ENCODE measurements at regions not wholly inside any gene's neighbourhood (a gene's known extent, or its start where the extent isn't known, plus 50 kb on each side); places are given as distances from the start of the nearest gene placed in this dataset.

GRCh38 chr10:62726638-62727037 lies 77.9 kb upstream of the ADO start:
- H3K4me1 ChIP-seq (ENCODE audit: insufficient read depth, low read length), result no peaks in the 10 kb centered on the region
- H3K56ac ChIP-seq (ENCODE audit: insufficient read length, low read depth, low read length), result no peak overlapping the region
- no peak overlapping the region for H3K4ac ChIP-seq (ENCODE audit: low read depth, low read length)
- H4K20me1 ChIP-seq (ENCODE audit: control insufficient read depth, insufficient read depth, insufficient read length), result no peaks in the 10 kb centered on the region
- no peaks in the 10 kb centered on the region for H3K27me3 ChIP-seq (ENCODE audit: insufficient read depth, low read length)
- no peak overlapping the region for H3K27ac Mint-ChIP-seq
- no peak for DNase-seq
- no peak overlapping the region for H3K4me2 ChIP-seq (ENCODE audit: insufficient read depth, insufficient read length, low read length)
- no peaks in the 10 kb centered on the region for H3K4me1 Mint-ChIP-seq
- H2AFZ ChIP-seq (ENCODE audit: low read length), result no peak overlapping the region
- H3K23ac ChIP-seq (ENCODE audit: insufficient read length, low read depth, low read length), result no peak overlapping the region
- no peak overlapping the region for H2AK5ac ChIP-seq (ENCODE audit: insufficient read length, low read length)
- no peak overlapping the region for H3K4me3 Mint-ChIP-seq
- H3K18ac ChIP-seq (ENCODE audit: insufficient read length, low read depth, low read length), result no peak overlapping the region
- no peak overlapping the region for H3K9ac ChIP-seq (ENCODE audit: extremely low read depth, insufficient read length, low read length)
- no peaks in the 10 kb centered on the region for H3K23me2 ChIP-seq (ENCODE audit: insufficient read length, low read depth, low read length, poor library complexity, severe bottlenecking)
- H3T11ph ChIP-seq (ENCODE audit: low read length), result no peak overlapping the region
- H4K5ac ChIP-seq (ENCODE audit: insufficient read length, low read depth, low read length), result no peak overlapping the region
- no peak for TF ChIP-seq CTCF (conservative IDR thresholded peaks at IDR 0.05)
- H3K14ac ChIP-seq (ENCODE audit: insufficient read depth, low read length), result no peak overlapping the region
- H4K91ac ChIP-seq (ENCODE audit: insufficient read length, low read depth, low read length), result no peak overlapping the region
- H2BK5ac ChIP-seq (ENCODE audit: insufficient read length, low read length), result no peak overlapping the region
- H3K79me2 ChIP-seq (ENCODE audit: insufficient read depth, low read length), result no peaks in the 10 kb centered on the region
- H3K36me3 Mint-ChIP-seq (ENCODE audit: insufficient read depth in 1 of 3, low read depth in 3 of 3), result no peaks in the 10 kb centered on the region
- no peak overlapping the region for H4K8ac ChIP-seq (replicated peaks; ENCODE audit: insufficient read length, low read depth, low read length)
- no peaks in the 10 kb centered on the region; the same call in 1 of the 2 replicates for H3K27me3 Mint-ChIP-seq (ENCODE audit: low read depth)
- WGBS (ENCODE audit: extremely low coverage, insufficient read length, low lambda C conversion rate), result no CpG with 5 or more reads among the region's 2 CpGs
- no peaks in the 10 kb centered on the region for H3K9me3 ChIP-seq (ENCODE audit: control insufficient read depth, low read depth, low read length)
- H3K79me1 ChIP-seq (ENCODE audit: insufficient read depth, low read depth, low read length, poor library complexity, severe bottlenecking), result no peaks in the 10 kb centered on the region
- no peak overlapping the region for H3K27ac ChIP-seq (ENCODE audit: insufficient read length, low read depth, low read length)
- H2BK12ac ChIP-seq (ENCODE audit: insufficient read length, low read depth, low read length), result no peak overlapping the region
- H2BK20ac ChIP-seq (ENCODE audit: low read depth, low read length, poor library complexity, severe bottlenecking), result no peak overlapping the region
- no peak overlapping the region for H2BK120ac ChIP-seq (ENCODE audit: low read depth, low read length, poor library complexity, severe bottlenecking)
- H3K9me3 Mint-ChIP-seq, result no peaks in the 10 kb centered on the region
- no peak overlapping the region for H2BK15ac ChIP-seq (ENCODE audit: low read depth, low read length)

All from H9 (cell line).